ENCODE measurements at regions not wholly inside any gene's neighbourhood (a gene's known extent, or its start where the extent isn't known, plus 50 kb on each side); places are given as distances from the start of the nearest gene placed in this dataset.

GRCh38 chr4:132923516-132923915 lies 225.6 kb upstream of the PCDH10 start:
- no peak for TF ChIP-seq POLR2A (IDR thresholded peaks at IDR 0.05)
- TF ChIP-seq, protein P1, sequence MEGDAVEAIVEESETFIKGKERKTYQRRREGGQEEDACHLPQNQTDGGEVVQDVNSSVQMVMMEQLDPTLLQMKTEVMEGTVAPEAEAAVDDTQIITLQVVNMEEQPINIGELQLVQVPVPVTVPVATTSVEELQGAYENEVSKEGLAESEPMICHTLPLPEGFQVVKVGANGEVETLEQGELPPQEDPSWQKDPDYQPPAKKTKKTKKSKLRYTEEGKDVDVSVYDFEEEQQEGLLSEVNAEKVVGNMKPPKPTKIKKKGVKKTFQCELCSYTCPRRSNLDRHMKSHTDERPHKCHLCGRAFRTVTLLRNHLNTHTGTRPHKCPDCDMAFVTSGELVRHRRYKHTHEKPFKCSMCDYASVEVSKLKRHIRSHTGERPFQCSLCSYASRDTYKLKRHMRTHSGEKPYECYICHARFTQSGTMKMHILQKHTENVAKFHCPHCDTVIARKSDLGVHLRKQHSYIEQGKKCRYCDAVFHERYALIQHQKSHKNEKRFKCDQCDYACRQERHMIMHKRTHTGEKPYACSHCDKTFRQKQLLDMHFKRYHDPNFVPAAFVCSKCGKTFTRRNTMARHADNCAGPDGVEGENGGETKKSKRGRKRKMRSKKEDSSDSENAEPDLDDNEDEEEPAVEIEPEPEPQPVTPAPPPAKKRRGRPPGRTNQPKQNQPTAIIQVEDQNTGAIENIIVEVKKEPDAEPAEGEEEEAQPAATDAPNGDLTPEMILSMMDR (IDR thresholded peaks at IDR 0.05): no peak

All from right lobe of liver (tissue), 4 donors.